Stomach (tissue), 4 donors: ENCODE measurements at regions not wholly inside any gene's neighbourhood (a gene's known extent, or its start where the extent isn't known, plus 50 kb on each side); places are given as distances from the start of the nearest gene placed in this dataset.

Experiments used
- EP300 ChIP-seq: sonication (generic); formaldehyde crosslinking; IDR thresholded peaks from one replicate; pipeline ENCODE4 v1.6.1; 2017; ENCODE audit warnings: antibody characterized with exemption
- POLR2A ChIP-seq, 4 donors: fragments of 450-650 bp; IDR thresholded peaks; one replicate each; pipeline ENCODE4 v1.6.1; 2016; ENCODE audit warnings: antibody characterized with exemption in 4 of 4, control low read depth in 2 of 4, mild to moderate bottlenecking in 1 of 4, moderate library complexity in 1 of 4
- POLR2AphosphoS5 ChIP-seq, 3 donors: sonication (generic); formaldehyde crosslinking; IDR thresholded peaks; one replicate each; pipeline ENCODE4 v1.6.1; 2016; ENCODE audit warnings: antibody characterized with exemption in 3 of 3
- TF ChIP-seq, protein P1 (sequence below), 7 experiments: fragments of 450-650 bp in 4 of 7; fragments of 200-600 bp in 3 of 7; sonication (generic) in 3 of 7; IDR thresholded peaks; one replicate each; pipeline ENCODE4 v1.5.1; 2016 to 2019; ENCODE audit warnings: antibody characterized with exemption in 7 of 7, control low read depth in 2 of 7, mild to moderate bottlenecking in 1 of 7

DNA sequence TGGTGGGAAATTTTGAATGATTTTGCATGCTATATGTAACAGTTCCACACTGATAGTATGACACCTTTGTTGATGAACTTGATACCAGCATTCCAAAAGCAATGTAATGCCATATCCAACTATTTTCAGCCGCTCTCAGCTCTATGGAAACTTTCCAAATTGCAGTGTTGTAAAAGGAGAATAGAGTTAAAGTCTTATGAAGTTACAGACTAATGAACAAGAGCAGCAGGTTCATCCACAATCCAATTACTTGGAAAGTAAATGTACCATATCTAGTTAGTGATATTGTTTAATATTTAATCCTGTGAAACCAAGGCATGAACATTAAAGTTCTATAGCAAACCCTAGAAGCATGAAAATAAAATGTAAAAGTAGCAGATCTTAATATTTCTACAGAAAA lies 418.2 kb downstream of the TUSC1 start:
- no peak for TF ChIP-seq POLR2AphosphoS5 (IDR thresholded peaks at IDR 0.05)
- TF ChIP-seq, protein P1, sequence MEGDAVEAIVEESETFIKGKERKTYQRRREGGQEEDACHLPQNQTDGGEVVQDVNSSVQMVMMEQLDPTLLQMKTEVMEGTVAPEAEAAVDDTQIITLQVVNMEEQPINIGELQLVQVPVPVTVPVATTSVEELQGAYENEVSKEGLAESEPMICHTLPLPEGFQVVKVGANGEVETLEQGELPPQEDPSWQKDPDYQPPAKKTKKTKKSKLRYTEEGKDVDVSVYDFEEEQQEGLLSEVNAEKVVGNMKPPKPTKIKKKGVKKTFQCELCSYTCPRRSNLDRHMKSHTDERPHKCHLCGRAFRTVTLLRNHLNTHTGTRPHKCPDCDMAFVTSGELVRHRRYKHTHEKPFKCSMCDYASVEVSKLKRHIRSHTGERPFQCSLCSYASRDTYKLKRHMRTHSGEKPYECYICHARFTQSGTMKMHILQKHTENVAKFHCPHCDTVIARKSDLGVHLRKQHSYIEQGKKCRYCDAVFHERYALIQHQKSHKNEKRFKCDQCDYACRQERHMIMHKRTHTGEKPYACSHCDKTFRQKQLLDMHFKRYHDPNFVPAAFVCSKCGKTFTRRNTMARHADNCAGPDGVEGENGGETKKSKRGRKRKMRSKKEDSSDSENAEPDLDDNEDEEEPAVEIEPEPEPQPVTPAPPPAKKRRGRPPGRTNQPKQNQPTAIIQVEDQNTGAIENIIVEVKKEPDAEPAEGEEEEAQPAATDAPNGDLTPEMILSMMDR (IDR thresholded peaks at IDR 0.05) = no peak
- TF ChIP-seq EP300 = no peak
- TF ChIP-seq POLR2A (IDR thresholded peaks at IDR 0.05) = no peak
